Retinal pigment epithelial cell (primary cell): ENCODE measurements at regions not wholly inside any gene's neighbourhood (a gene's known extent, or its start where the extent isn't known, plus 50 kb on each side); places are given as distances from the start of the nearest gene placed in this dataset.

Experiments
- DNase-seq: peaks from one replicate; pipeline ENCODE4 v3.0.0-alpha.2; 2010; ENCODE audit warnings: low read depth
- H3K4me3 ChIP-seq: 2 replicates; pipeline ENCODE4 v1.5.1; 2011; ENCODE audit warnings: mild to moderate bottlenecking, low read length, control low read depth, moderate library complexity
- TF ChIP-seq, protein P1 (sequence below): conservative IDR thresholded peaks from 2 replicates; pipeline ENCODE4 v1.5.1; 2011; ENCODE audit warnings: low read depth, low read length, control low read depth, inconsistent platforms

DNA sequence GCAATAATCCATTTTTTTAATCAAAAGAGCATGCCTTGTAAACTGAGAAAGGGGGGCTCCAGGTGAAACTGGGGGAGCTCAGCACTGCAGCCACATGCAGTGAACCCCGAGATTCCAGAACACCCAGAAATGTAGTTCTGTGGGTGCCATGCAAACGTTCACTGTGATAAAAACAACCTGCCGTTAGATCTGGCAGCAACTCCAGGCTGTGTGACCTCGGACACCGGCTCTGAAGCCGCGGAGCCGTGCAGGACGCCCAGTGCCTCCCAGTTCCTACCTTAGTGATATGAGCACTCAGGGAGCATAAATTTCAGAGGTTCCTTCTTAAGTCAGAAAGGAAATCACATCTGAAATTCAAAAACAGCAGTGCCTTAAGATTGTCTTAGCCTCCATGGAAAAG, 85.4 kb upstream of the THBS2 start:
- no peak overlapping the region for H3K4me3 ChIP-seq
- TF ChIP-seq, protein P1, sequence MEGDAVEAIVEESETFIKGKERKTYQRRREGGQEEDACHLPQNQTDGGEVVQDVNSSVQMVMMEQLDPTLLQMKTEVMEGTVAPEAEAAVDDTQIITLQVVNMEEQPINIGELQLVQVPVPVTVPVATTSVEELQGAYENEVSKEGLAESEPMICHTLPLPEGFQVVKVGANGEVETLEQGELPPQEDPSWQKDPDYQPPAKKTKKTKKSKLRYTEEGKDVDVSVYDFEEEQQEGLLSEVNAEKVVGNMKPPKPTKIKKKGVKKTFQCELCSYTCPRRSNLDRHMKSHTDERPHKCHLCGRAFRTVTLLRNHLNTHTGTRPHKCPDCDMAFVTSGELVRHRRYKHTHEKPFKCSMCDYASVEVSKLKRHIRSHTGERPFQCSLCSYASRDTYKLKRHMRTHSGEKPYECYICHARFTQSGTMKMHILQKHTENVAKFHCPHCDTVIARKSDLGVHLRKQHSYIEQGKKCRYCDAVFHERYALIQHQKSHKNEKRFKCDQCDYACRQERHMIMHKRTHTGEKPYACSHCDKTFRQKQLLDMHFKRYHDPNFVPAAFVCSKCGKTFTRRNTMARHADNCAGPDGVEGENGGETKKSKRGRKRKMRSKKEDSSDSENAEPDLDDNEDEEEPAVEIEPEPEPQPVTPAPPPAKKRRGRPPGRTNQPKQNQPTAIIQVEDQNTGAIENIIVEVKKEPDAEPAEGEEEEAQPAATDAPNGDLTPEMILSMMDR = no peak
- DNase-seq = no peak

DNA sequence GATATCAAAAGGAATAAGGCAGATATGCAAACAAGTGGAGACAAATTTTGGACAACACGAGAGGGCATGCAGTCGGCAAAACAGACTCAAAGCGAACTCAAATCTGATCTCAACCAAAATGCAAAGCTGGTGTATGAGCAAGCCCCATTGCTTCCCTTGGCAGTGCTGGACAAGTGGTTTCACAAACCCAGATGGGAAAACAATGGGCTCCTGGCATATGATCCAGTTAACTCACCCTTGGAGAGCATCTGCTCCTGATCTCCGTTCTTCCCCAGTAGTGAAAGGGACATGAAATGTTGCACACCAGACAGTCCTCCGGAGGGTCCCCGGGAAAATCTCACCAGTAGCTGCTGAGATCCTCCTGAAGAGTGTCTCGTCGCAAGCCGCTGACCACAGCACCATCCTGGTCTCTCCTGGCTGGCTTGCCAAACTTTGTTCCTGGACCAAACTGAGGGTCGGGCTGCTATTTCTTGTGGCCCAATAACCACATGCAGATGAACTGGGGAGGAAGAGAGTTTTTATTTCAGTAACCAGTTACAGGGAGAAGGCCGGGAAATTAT, 84.3 kb upstream of the THBS2 start:
- H3K4me3 ChIP-seq = no peak overlapping the region
- TF ChIP-seq, protein P1 = no peak
- no peak for DNase-seq

DNA sequence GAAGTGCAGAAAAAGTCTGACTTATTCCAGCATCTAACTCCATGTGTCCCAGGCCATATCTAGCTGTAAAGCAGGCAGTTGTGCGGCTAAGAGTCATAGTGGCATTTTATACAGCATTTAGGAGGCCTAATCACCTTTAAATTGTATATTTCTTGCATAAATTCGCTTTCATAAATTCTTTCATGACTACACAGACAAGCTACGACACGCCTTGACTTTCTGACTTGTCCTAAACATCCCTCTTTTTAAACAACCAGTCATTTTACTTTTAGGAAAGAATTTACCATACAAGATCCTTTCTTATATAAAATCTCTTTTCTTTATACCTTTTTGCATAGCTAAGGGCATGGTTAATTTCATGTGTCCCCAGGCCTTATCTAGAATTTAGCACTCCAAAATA, 81.7 kb upstream of the THBS2 start:
- no peak overlapping the region for H3K4me3 ChIP-seq
- no peak for DNase-seq
- TF ChIP-seq, protein P1 = no peak

DNA sequence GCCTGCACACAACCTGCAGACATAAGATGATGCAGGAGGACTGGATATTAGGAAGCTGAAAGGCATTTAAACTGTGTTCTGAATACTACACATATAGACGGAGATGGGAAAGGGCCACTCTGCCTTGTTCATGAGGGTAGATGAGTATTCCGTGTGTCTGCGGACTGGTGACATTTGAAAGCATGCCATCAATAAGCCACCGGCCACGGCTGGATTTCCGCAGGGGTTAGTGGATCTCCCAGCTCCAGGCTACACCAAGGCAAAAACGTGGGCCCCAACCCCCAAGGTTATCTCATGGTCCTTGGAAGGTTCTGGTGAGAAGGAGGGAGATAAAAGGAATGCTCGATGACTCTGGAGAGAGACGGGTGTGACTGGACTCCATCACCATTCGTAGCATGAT, 78.6 kb upstream of the THBS2 start:
- no peak overlapping the region for H3K4me3 ChIP-seq
- no peak for DNase-seq
- TF ChIP-seq, protein P1 = no peak

DNA sequence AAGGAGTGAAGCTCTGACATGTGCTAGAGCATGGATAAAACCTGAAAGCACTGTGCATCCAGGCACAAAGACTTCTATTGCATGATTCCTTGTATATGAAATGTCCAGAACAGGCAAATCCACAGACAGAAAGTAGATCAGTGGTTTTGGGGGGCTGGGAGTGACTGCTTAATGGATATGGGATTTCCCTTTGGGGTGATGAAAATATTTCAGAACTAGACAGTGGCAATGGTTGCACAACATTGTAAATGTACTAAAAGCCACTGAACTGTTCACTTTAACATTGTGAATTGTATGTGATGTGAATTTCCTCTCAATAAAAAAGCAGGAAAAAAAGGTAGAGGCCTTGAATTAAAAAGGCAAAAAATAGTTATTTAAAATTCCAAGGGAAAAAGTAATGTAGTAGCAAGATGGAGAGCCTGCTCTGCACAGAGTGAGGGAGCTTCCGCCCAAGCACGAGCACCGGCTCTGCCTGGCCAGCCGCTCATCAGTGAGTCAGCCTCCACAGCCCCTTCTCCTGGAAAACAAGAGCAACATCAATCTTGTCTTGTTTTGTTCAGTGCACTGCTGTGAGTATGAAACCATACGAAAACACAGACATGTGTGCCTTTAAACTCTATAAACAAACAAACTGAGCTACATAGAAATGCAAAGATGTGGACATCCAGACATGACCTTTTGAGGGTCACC, 74.6 kb upstream of the THBS2 start:
- DNase-seq = no peak
- TF ChIP-seq, protein P1 = no peak
- H3K4me3 ChIP-seq = no peak overlapping the region

DNA sequence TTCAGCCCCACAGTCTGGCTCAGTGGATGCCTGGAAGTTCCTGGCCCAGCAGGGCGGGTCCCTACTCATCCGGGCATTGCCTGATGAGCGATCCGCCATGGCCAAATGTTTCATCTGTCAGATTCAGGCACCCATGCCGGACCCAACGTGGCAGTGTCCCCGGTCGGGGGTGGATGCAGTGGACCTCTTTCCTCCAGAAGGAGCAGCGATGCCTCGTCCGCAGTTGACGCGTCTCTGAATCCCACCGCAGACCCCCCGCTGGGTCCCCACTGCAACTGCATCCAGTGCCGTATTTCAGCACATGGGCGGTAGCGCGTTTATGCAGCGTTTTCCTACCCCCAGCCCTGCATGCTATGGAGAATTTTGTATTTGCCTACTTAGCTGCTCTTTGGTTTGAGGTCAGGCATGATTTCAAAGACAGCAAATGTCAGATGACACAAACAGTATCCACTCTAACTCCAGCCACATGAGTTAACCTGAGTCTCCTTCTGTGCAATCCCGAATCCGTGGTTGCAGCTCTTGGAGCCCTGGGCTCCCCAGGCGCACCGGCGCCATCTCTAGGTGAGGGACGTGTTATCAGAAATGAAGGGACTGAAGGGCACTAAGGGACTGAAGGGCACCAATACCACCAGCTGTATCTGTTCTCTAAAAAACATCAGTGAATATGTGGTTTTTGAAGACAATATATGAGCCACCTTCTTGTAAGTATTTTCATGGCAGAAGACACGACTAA, 72.6 kb upstream of the THBS2 start:
- no peak overlapping the region for H3K4me3 ChIP-seq
- TF ChIP-seq, protein P1 = peak; percentile 31
- DNase-seq = no peak
